WTC11 (cell line): ENCODE measurements at regions not wholly inside any gene's neighbourhood (a gene's known extent, or its start where the extent isn't known, plus 50 kb on each side); places are given as distances from the start of the nearest gene placed in this dataset.

Experiments
- ATAC-seq: fragments of 200-7000 bp; cut with Tn5 transposase; 2 replicates; pipeline ENCODE4 v1.10.0; 2021; ENCODE audit warnings: mild to moderate bottlenecking, moderate library complexity
- CTCF ChIA-PET: fragments of 300-600 bp; sonication (Branson Sonifier 250); formaldehyde crosslinking; loops from one replicate; lab custom pipeline; 2021; ENCODE audit warnings: antibody characterized with exemption; lab: Charles Lee
- POLR2A ChIA-PET: fragments of 350-600 bp; sonication (Branson Sonifier 250); formaldehyde crosslinking; loops from one replicate; lab custom pipeline; 2021; ENCODE audit warnings: antibody characterized with exemption; lab: Charles Lee
- DNase-seq: peaks from one replicate; pipeline ENCODE4 v3.0.0; 2021; ENCODE audit warnings: low spot score
- H3K27ac Mint-ChIP-seq: 2 replicates; pipeline ENCODE4 v1.8.0; 2021; ENCODE audit warnings: mixed read lengths
- H3K27me3 Mint-ChIP-seq: 2 replicates; pipeline ENCODE4 v1.8.0; 2021; ENCODE audit warnings: low read depth, mild to moderate bottlenecking, moderate library complexity, mixed read lengths
- H3K36me3 Mint-ChIP-seq: 2 replicates; pipeline ENCODE4 v1.8.0; 2021; ENCODE audit warnings: mixed read lengths
- H3K4me1 Mint-ChIP-seq: 2 replicates; pipeline ENCODE4 v1.8.0; 2022; ENCODE audit warnings: mixed read lengths
- H3K4me3 Mint-ChIP-seq: 2 replicates; pipeline ENCODE4 v1.8.0; 2021; ENCODE audit warnings: mild to moderate bottlenecking, moderate library complexity, mixed read lengths
- H3K9me3 Mint-ChIP-seq: 2 replicates; pipeline ENCODE4 v1.8.0; 2021; ENCODE audit warnings: mixed read lengths
- AR ChIP-seq: fragments of 250-450 bp; sonication (Bioruptor Pico); IDR thresholded peaks from 2 replicates; pipeline ENCODE4 v1.9.0; 2021; ENCODE audit warnings: mild to moderate bottlenecking
- ATF1 ChIP-seq: sonication (generic); formaldehyde crosslinking; IDR thresholded peaks from 2 replicates; pipeline ENCODE4 v1.8.1; 2023; ENCODE audit warnings: mild to moderate bottlenecking, moderate library complexity, missing genetic modification reagents
- ATF3 ChIP-seq: sonication (generic); formaldehyde crosslinking; conservative IDR thresholded peaks from 2 replicates; pipeline ENCODE4 v1.8.1; 2022; ENCODE audit warnings: mild to moderate bottlenecking, missing genetic modification reagents
- E2F4 ChIP-seq: sonication (generic); formaldehyde crosslinking; IDR thresholded peaks from 2 replicates; pipeline ENCODE4 v1.8.1; 2022; ENCODE audit warnings: low read depth, mild to moderate bottlenecking, moderate library complexity, missing genetic modification reagents, borderline replicate concordance
- E2F5 ChIP-seq: sonication (generic); formaldehyde crosslinking; IDR thresholded peaks from 2 replicates; pipeline ENCODE4 v1.8.1; 2022; ENCODE audit warnings: mild to moderate bottlenecking, moderate library complexity, missing genetic modification reagents
- ELF4 ChIP-seq: sonication (generic); formaldehyde crosslinking; IDR thresholded peaks from 2 replicates; pipeline ENCODE4 v1.8.1; 2022; ENCODE audit warnings: low read depth, mild to moderate bottlenecking, moderate library complexity, missing genetic modification reagents
- FOXK1 ChIP-seq: sonication (generic); formaldehyde crosslinking; IDR thresholded peaks from 2 replicates; pipeline ENCODE4 v1.8.0; 2022; ENCODE audit warnings: mild to moderate bottlenecking, moderate library complexity, missing genetic modification reagents
- FOXP4 ChIP-seq: sonication (generic); formaldehyde crosslinking; IDR thresholded peaks from 2 replicates; pipeline ENCODE4 v1.8.0; 2022; ENCODE audit warnings: mild to moderate bottlenecking, missing genetic modification reagents
- HMGXB4 ChIP-seq: sonication (generic); formaldehyde crosslinking; IDR thresholded peaks from 2 replicates; pipeline ENCODE4 v1.8.1; 2023; ENCODE audit warnings: mild to moderate bottlenecking, moderate library complexity, missing genetic modification reagents
- MAX ChIP-seq: sonication (generic); formaldehyde crosslinking; IDR thresholded peaks from 2 replicates; pipeline ENCODE4 v1.8.0; 2022; ENCODE audit warnings: mild to moderate bottlenecking, missing genetic modification reagents
- NFYB ChIP-seq: sonication (generic); formaldehyde crosslinking; conservative IDR thresholded peaks from 2 replicates; pipeline ENCODE4 v1.8.0; 2022; ENCODE audit warnings: low read depth, missing genetic modification reagents
- NR2C2 ChIP-seq: sonication (generic); formaldehyde crosslinking; IDR thresholded peaks from 2 replicates; pipeline ENCODE4 v1.8.0; 2022; ENCODE audit warnings: mild to moderate bottlenecking, missing genetic modification reagents
- NR3C1 ChIP-seq: sonication (generic); formaldehyde crosslinking; conservative IDR thresholded peaks from 2 replicates; pipeline ENCODE4 v1.8.1; 2023; ENCODE audit warnings: low read depth, mild to moderate bottlenecking, missing genetic modification reagents
- OVOL2 ChIP-seq: fragments of 250-450 bp; sonication (Bioruptor Pico); IDR thresholded peaks from 2 replicates; pipeline ENCODE4 v1.9.0; 2021; ENCODE audit warnings: mild to moderate bottlenecking, borderline replicate concordance
- PRDM15 ChIP-seq: sonication (generic); formaldehyde crosslinking; IDR thresholded peaks from 2 replicates; pipeline ENCODE4 v1.8.0; 2022; ENCODE audit warnings: missing genetic modification reagents
- RELA ChIP-seq: sonication (generic); formaldehyde crosslinking; IDR thresholded peaks from 2 replicates; pipeline ENCODE4 v1.8.1; 2022; ENCODE audit warnings: missing genetic modification reagents, mild to moderate bottlenecking, borderline replicate concordance
- SMAD4 ChIP-seq: sonication (generic); formaldehyde crosslinking; IDR thresholded peaks from 2 replicates; pipeline ENCODE4 v1.8.0; 2022; ENCODE audit warnings: mild to moderate bottlenecking, missing genetic modification reagents
- TEAD4 ChIP-seq: sonication (generic); formaldehyde crosslinking; IDR thresholded peaks from 2 replicates; pipeline ENCODE4 v1.8.0; 2022; ENCODE audit warnings: mild to moderate bottlenecking, missing genetic modification reagents
- ZNF121 ChIP-seq: sonication (generic); formaldehyde crosslinking; IDR thresholded peaks from 2 replicates; pipeline ENCODE4 v1.8.0; 2023; ENCODE audit warnings: missing genetic modification reagents
- ZNF219 ChIP-seq: sonication (generic); formaldehyde crosslinking; IDR thresholded peaks from 2 replicates; pipeline ENCODE4 v1.8.0; 2023; ENCODE audit warnings: missing genetic modification reagents, mild to moderate bottlenecking, borderline replicate concordance
- ZNF263 ChIP-seq: sonication (generic); formaldehyde crosslinking; IDR thresholded peaks from 2 replicates; pipeline ENCODE4 v1.8.1; 2022; ENCODE audit warnings: low read depth, mild to moderate bottlenecking, moderate library complexity, missing genetic modification reagents

GRCh38 chr16:86430814-86431213, 79.5 kb upstream of the FOXF1 start:
- TF ChIP-seq ELF4 (CRISPR knock-in tag) (no peak), ZNF219 (CRISPR knock-in tag) (no peak), NFYB (CRISPR knock-in tag) (no peak), RELA (CRISPR knock-in tag) (no peak)
- Mint-ChIP-seq H3K36me3 (no peaks in the 10 kb centered on the region), H3K27me3 (peaks cover 5% of the 10 kb centered on the region; the same call in 1 of the 2 replicates), H3K4me1 (peaks cover 6% of the 10 kb centered on the region), H3K9me3 (peaks cover 10% of the 10 kb centered on the region; the same call in 1 of the 2 replicates), H3K4me3 (no peak overlapping the region), H3K27ac (no peak overlapping the region)
- CTCF ChIA-PET = interaction anchor here (1.0 to 1.7 kb wide), 2 partner anchors 90 kb away, joined by 3 to 7 read pairs; no protein-coding TSS in a partner anchor
- POLR2A ChIA-PET = interaction anchor here (0.7 kb wide), 1 partner anchor 30 kb away, joined by 3 read pairs; no protein-coding TSS in a partner anchor
- ATAC-seq = no peak
- no peak for DNase-seq

- DNase-seq (no peak), ATAC-seq (peak; percentile 58; the same call in 1 of the 2 replicates)
- H3K36me3 Mint-ChIP-seq = no peaks in the 10 kb centered on the region
- H3K27ac Mint-ChIP-seq = no peak overlapping the region
- TF ChIP-seq NR3C1 (no peak), ZNF121 (CRISPR knock-in tag) (no peak), E2F5 (no peak), ZNF263 (CRISPR knock-in tag) (no peak), PRDM15 (CRISPR knock-in tag) (no peak), E2F4 (CRISPR knock-in tag) (no peak), ATF3 (CRISPR knock-in tag) (no peak), FOXP4 (CRISPR knock-in tag) (no peak), ATF1 (CRISPR knock-in tag) (no peak), AR (CRISPR knock-in tag) (no peak), SMAD4 (CRISPR knock-in tag) (no peak), OVOL2 (CRISPR knock-in tag) (no peak), FOXK1 (CRISPR knock-in tag) (no peak), NR2C2 (CRISPR knock-in tag) (no peak), HMGXB4 (no peak), TEAD4 (CRISPR knock-in tag) (no peak), ZNF219 (CRISPR knock-in tag) (no peak), MAX (CRISPR knock-in tag) (no peak)
- H3K9me3 Mint-ChIP-seq = peaks cover 10% of the 10 kb centered on the region; the same call in 1 of the 2 replicates
- peaks cover 5% of the 10 kb centered on the region for H3K27me3 Mint-ChIP-seq
- ChIA-PET CTCF (interaction anchor here (1.7 kb wide), 1 partner anchor 91 kb away, joined by 7 read pairs; no protein-coding TSS in a partner anchor), POLR2A (interaction anchor here (0.7 kb wide), 1 partner anchor 31 kb away, joined by 3 read pairs; no protein-coding TSS in a partner anchor)
- no peak overlapping the region for H3K4me3 Mint-ChIP-seq
- no peaks in the 10 kb centered on the region for H3K4me1 Mint-ChIP-seq
These were observed 78.8 kb upstream of the FOXF1 start for GRCh38 chr16:86431540-86431939.
